Esophagus (tissue), 2 donors: ENCODE measurements at regions not wholly inside any gene's neighbourhood (a gene's known extent, or its start where the extent isn't known, plus 50 kb on each side); places are given as distances from the start of the nearest gene placed in this dataset.

Experiments used
- H3K27ac ChIP-seq, 2 donors: one replicate each; pipeline ENCODE4 v1.5.1; 2013; ENCODE audit warnings: low read depth in 2 of 2, mild to moderate bottlenecking in 2 of 2, inconsistent platforms in 1 of 2, low read length in 1 of 2, moderate library complexity in 1 of 2
- H3K27me3 ChIP-seq, 2 donors: one replicate each; pipeline ENCODE4 v1.6.1; 2013; ENCODE audit warnings: low read length in 2 of 2, control low read depth in 1 of 2, mild to moderate bottlenecking in 1 of 2; ENCODE audit not compliant: insufficient read depth in 2 of 2, control insufficient read depth in 1 of 2
- H3K36me3 ChIP-seq, 2 donors: one replicate each; pipeline ENCODE4 v1.6.1; 2013; ENCODE audit warnings: low read length in 1 of 2; ENCODE audit not compliant: control insufficient read depth in 2 of 2, insufficient read depth in 2 of 2
- H3K4me1 ChIP-seq, 2 donors: one replicate each; pipeline ENCODE4 v1.6.1; 2013; ENCODE audit warnings: low read length in 1 of 2; ENCODE audit not compliant: control insufficient read depth in 2 of 2, insufficient read depth in 2 of 2
- H3K4me3 ChIP-seq, 2 donors: one replicate each; pipeline ENCODE4 v1.5.1; 2013; ENCODE audit warnings: low read length in 2 of 2, mild to moderate bottlenecking in 2 of 2, low read depth in 1 of 2, moderate library complexity in 1 of 2
- H3K9me3 ChIP-seq, 2 donors: one replicate each; pipeline ENCODE4 v1.6.1; 2013; ENCODE audit warnings: mild to moderate bottlenecking in 2 of 2, low read depth in 1 of 2, low read length in 1 of 2, moderate library complexity in 1 of 2; ENCODE audit not compliant: control insufficient read depth in 2 of 2, insufficient read depth in 1 of 2
- WGBS, 2 donors: extraction: QIAGEN DNeasy Blood & Tissue Kit; methylation state at CpG; one replicate each; pipeline ENCODE4 v1.1.7; 2013; 5-methylcytosine and 5-hydroxymethylcytosine counted together
- donor health status: healthy with polysubstance abuse.
- donor health status: Bipolar disorder and iron deficiency.

GRCh38 chr20:19078448-19079373 is 133.7 kb upstream of the SLC24A3 start:
- Histone ChIP-seq H3K4me1 (peaks cover 0 to 5% of the 10 kb centered on the region in 2 donors), H3K9me3 (peaks cover 0 to 2% of the 10 kb centered on the region in 2 donors), H3K36me3 (no peaks in the 10 kb centered on the region), H3K4me3 (no peak overlapping the region), H3K27me3 (no peaks in the 10 kb centered on the region), H3K27ac (no peak overlapping the region)
- WGBS, 2 donors = 91 to 94% methylated on average over 7 of the region's 7 CpGs

GRCh38 chr20:19079536-19080299 is 132.7 kb upstream of the SLC24A3 start:
- peaks cover 0 to 2% of the 10 kb centered on the region in 2 donors for H3K9me3 ChIP-seq
- no peaks in the 10 kb centered on the region for H3K36me3 ChIP-seq
- 70 to 72% methylated on average over 10 of the region's 10 CpGs for WGBS, 2 donors
- no peak overlapping the region for H3K4me3 ChIP-seq
- H3K27me3 ChIP-seq = no peaks in the 10 kb centered on the region
- H3K27ac ChIP-seq = no peak overlapping the region
- H3K4me1 ChIP-seq = peaks cover 0 to 5% of the 10 kb centered on the region in 2 donors

- 68 to 78% methylated on average over 1 of the region's 1 CpG for WGBS, 2 donors
- H3K4me3 ChIP-seq = no peak overlapping the region
- H3K27me3 ChIP-seq = no peaks in the 10 kb centered on the region
- no peaks in the 10 kb centered on the region for H3K36me3 ChIP-seq
- no peaks in the 10 kb centered on the region for H3K4me1 ChIP-seq
- no peak overlapping the region for H3K27ac ChIP-seq
- H3K9me3 ChIP-seq = peaks cover 0 to 2% of the 10 kb centered on the region in 2 donors
These were observed 130.5 kb upstream of the SLC24A3 start for GRCh38 chr20:19081937-19082336.

DNA sequence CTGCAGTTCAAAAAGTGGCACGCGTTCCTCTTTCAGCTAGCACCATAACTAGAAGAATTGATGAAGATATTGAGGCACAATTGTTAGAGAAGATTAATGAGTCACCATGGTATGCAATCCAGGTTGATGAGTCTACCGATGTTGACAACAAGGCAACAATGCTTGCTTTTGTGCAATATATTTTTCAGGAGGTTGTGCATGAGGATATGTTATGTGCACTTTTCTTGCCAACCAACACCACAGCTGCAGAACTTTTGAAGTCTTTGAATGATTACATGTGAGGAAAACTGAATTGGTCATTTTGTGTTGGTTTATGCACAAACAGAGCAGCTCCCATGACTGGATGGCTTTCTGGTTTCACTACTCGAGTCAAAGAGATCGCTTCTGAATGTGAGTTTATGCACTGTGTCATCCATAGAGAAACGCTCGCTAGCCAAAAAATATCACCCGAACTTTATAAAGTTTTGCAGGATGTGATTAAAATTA is 129.3 kb upstream of the SLC24A3 start:
- H3K27me3 ChIP-seq = no peaks in the 10 kb centered on the region
- no peak overlapping the region for H3K4me3 ChIP-seq
- H3K4me1 ChIP-seq = no peaks in the 10 kb centered on the region
- WGBS, 2 donors = 78 to 82% methylated on average over 8 of the region's 8 CpGs
- no peaks in the 10 kb centered on the region for H3K36me3 ChIP-seq
- no peak overlapping the region for H3K27ac ChIP-seq
- H3K9me3 ChIP-seq = peaks cover 0 to 2% of the 10 kb centered on the region in 2 donors

DNA sequence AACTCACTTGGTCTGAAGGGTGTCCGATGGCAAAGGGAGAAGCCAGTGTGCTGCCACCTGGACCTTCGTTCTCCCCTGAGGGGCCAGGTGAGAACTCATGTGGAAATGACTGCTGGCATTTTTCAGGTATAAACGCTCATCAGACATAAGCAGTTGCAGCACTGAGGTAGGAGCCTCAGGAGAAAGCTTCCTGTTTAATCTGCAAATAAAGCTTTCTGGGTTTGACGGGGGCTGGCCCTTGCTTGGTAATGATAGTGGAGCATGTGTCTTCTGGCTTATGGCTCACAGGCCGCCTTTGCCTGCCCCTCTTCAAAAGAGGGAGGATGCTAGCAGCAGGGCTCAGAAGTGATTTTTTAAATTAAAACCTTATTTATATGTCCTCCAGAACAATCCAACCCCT is 122.1 kb upstream of the SLC24A3 start:
- Histone ChIP-seq H3K36me3 (no peaks in the 10 kb centered on the region), H3K4me3 (no peak overlapping the region), H3K9me3 (no peaks in the 10 kb centered on the region), H3K27ac (no peak overlapping the region), H3K4me1 (no peaks in the 10 kb centered on the region), H3K27me3 (no peaks in the 10 kb centered on the region)
- 66 to 76% methylated on average over 5 of the region's 5 CpGs for WGBS, 2 donors

DNA sequence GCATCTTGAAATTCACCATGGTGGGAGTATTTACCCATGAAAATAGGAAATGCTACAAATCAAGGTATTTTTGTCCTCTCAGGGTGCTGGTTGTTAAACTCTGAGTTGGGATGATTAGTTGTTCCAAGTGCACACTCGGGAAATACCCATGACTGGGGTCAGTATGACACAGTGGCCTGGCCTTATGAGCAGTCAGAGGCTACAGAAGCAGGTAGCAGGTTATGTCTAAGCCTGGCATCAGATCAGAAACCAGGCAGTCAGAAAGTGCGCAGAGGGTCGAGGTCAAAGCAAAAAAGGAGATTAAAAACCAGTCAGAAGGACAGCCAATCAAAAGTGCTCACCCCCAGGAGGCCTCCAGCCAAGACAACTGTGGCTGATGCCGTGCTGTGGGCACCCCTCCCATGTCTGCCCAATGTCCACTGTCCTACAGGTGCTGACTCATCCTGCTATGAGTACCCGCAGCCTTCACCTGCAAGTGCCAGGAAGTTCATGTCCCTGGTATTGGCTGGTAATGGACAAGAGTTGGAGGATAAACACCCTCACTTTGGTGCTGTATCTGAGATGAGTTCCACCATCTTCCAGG is 117.4 kb upstream of the SLC24A3 start:
- Histone ChIP-seq H3K27ac (no peak overlapping the region), H3K4me1 (peaks cover 5% of the 10 kb centered on the region in 2 donors), H3K9me3 (no peaks in the 10 kb centered on the region), H3K4me3 (no peak overlapping the region), H3K27me3 (no peaks in the 10 kb centered on the region), H3K36me3 (no peaks in the 10 kb centered on the region)
- 70 to 71% methylated on average over 5 of the region's 5 CpGs for WGBS, 2 donors

DNA sequence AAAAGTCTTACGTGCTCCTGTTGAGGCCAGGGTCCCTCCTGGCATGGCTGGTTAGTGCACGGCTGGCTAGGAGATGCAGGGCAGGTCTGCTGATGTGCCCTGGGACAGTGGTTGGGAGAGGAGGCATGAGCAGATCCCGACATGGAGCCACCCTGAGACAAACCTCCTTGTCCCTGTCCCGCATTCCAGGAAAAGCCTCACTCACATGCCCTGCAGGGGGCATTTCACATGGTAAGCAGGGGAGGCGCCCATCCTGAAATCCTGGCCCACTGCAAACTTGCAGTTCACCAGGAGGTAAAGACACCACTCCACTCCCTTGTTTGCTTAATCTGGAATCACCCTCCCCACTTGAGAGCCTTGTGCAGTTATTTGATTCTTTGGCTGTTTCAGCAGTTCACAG is 116.7 kb upstream of the SLC24A3 start:
- Histone ChIP-seq H3K36me3 (no peaks in the 10 kb centered on the region), H3K27ac (no peak overlapping the region), H3K4me3 (no peak overlapping the region), H3K4me1 (peaks cover 5% of the 10 kb centered on the region in 2 donors), H3K27me3 (no peaks in the 10 kb centered on the region), H3K9me3 (no peaks in the 10 kb centered on the region)
- WGBS, 2 donors = 78 to 79% methylated on average over 5 of the region's 5 CpGs

- H3K4me3 ChIP-seq = no peak overlapping the region
- 98% methylated on average over 2 of the region's 2 CpGs for WGBS, 2 donors
- H3K9me3 ChIP-seq = no peaks in the 10 kb centered on the region
These were observed 115.6 kb upstream of the SLC24A3 start for GRCh38 chr20:19096843-19097242.

GRCh38 chr20:19098117-19098516 is 114.3 kb upstream of the SLC24A3 start:
- WGBS, 2 donors = 67 to 85% methylated on average over 4 of the region's 4 CpGs
- peaks cover 5% of the 10 kb centered on the region in 2 donors for H3K4me1 ChIP-seq
- no peaks in the 10 kb centered on the region for H3K36me3 ChIP-seq
- H3K27me3 ChIP-seq = no peaks in the 10 kb centered on the region
- no peak overlapping the region for H3K27ac ChIP-seq
- no peak overlapping the region for H3K4me3 ChIP-seq
- H3K9me3 ChIP-seq = no peaks in the 10 kb centered on the region

More at GRCh38 chr20:19096843-19097242, 115.6 kb upstream of the SLC24A3 start:
- H3K27me3 ChIP-seq = no peaks in the 10 kb centered on the region
- H3K27ac ChIP-seq = no peak overlapping the region
- no peaks in the 10 kb centered on the region for H3K36me3 ChIP-seq
- H3K4me1 ChIP-seq = peaks cover 5% of the 10 kb centered on the region in 2 donors
